ENCODE measurements at regions not wholly inside any gene's neighbourhood (a gene's known extent, or its start where the extent isn't known, plus 50 kb on each side); places are given as distances from the start of the nearest gene placed in this dataset.

- H4K20me1 ChIP-seq (replicated peaks; ENCODE audit: control insufficient read depth, insufficient read depth, low read length), result no peaks in the 10 kb centered on the region
- no peaks in the 10 kb centered on the region for H3K27me3 ChIP-seq (ENCODE audit: control insufficient read depth in 2 of 2, insufficient read depth in 2 of 2, low read length in 2 of 2)
- WGBS (ENCODE audit: insufficient coverage, low coverage, missing lambda C conversion rate), result 0% methylated on average over 9 of the region's 9 CpGs
- no peaks in the 10 kb centered on the region for H3K9me1 ChIP-seq (ENCODE audit: control insufficient read depth, insufficient read depth, low read length)
- no peaks in the 10 kb centered on the region for H3K9me3 ChIP-seq (replicated peaks; ENCODE audit: control insufficient read depth, insufficient read depth, low read depth, low read length)
- no peak overlapping the region for H3K27ac ChIP-seq (ENCODE audit: extremely low read depth, low read depth, low read length)
- H3K4me1 ChIP-seq (replicated peaks in 1 of 2; ENCODE audit: control insufficient read depth in 2 of 2, insufficient read depth in 2 of 2, low read length in 2 of 2), result no peaks in the 10 kb centered on the region
- no peak overlapping the region for H3K4me3 ChIP-seq
- BruUV-seq (replicated peaks), result no TSS peak
- ChIA-PET CTCF (ENCODE audit: low intra/inter-chr PET ratio) (no interaction called here), POLR2A (no interaction called here)
- no peaks in the 10 kb centered on the region for H3K79me2 ChIP-seq (ENCODE audit: control insufficient read depth, insufficient read depth, low read length)
- DNase-seq (ENCODE audit: extremely low read depth in 1 of 4, low spot score in 3 of 4) (no peak), ATAC-seq (no peak), FAIRE-seq (no peak)
- TF ChIP-seq PTRF (tag; IDR thresholded peaks at IDR 0.05) (no peak), ZNF408 (CRISPR knock-in tag; IDR thresholded peaks at IDR 0.05; ENCODE audit: low read depth) (no peak), EGR1 (conservative IDR thresholded peaks at IDR 0.05) (no peak)
- no peaks in the 10 kb centered on the region for H3K36me3 ChIP-seq (ENCODE audit: control insufficient read depth, insufficient read depth, low read length)
- H3K9ac ChIP-seq (ENCODE audit: insufficient read depth in 1 of 2, low read depth in 2 of 2, low read length in 2 of 2), result no peak overlapping the region
- intact Hi-C loops (cut with micrococcal nuclease), result no loop called here
- H2AFZ ChIP-seq (ENCODE audit: low read depth, low read length), result no peak overlapping the region
- in situ Hi-C loops (cut with MboI), result no loop called here
- no peak overlapping the region for H3K4me2 ChIP-seq (ENCODE audit: insufficient read depth, low read length)
These were observed 129.5 kb upstream of the OPCML start for GRCh38 chr11:133661846-133662245.

- ChIA-PET POLR2A (no interaction called here), CTCF (ENCODE audit: low intra/inter-chr PET ratio) (no interaction called here)
- no peak for TF ChIP-seq KAT8 (IDR thresholded peaks at IDR 0.05; ENCODE audit: low read depth)
- no peak for TF ChIP-seq ZNF586 (CRISPR knock-in tag; conservative IDR thresholded peaks at IDR 0.05)
- no peak for TF ChIP-seq ZNF740 (CRISPR knock-in tag; IDR thresholded peaks at IDR 0.05)
- TF ChIP-seq ZNF740 (tag; IDR thresholded peaks at IDR 0.05), result no peak
- no peak for TF ChIP-seq MYNN (IDR thresholded peaks at IDR 0.05)
- no peak for TF ChIP-seq MYNN (CRISPR knock-in tag; IDR thresholded peaks at IDR 0.05)
- TF ChIP-seq FOXP1 (CRISPR knock-in tag; IDR thresholded peaks at IDR 0.05), result no peak
- TF ChIP-seq THRAP3 (IDR thresholded peaks at IDR 0.05; ENCODE audit: borderline replicate concordance), result no peak
- no peak for TF ChIP-seq TCF3 (CRISPR knock-in tag; IDR thresholded peaks at IDR 0.05)
- no peak for TF ChIP-seq PREB (CRISPR knock-in tag; IDR thresholded peaks at IDR 0.05)
- no peak for TF ChIP-seq NR1H2 (CRISPR knock-in tag; IDR thresholded peaks at IDR 0.05)
- TF ChIP-seq EHMT2 (IDR thresholded peaks at IDR 0.05), result no peak
- TF ChIP-seq E2F6 (IDR thresholded peaks at IDR 0.05; ENCODE audit: borderline replicate concordance in 1 of 2, extremely low read depth in 1 of 2, insufficient read depth in 1 of 2, insufficient read length in 1 of 2, low read depth in 1 of 2, low read length in 1 of 2, poor library complexity in 1 of 2, severe bottlenecking in 1 of 2), result no peak
- no peak for TF ChIP-seq ZNF644 (tag; IDR thresholded peaks at IDR 0.05; ENCODE audit: low read depth)
- Histone ChIP-seq H4K20me1 (replicated peaks; ENCODE audit: control insufficient read depth, insufficient read depth, low read length) (no peaks in the 10 kb centered on the region), H3K79me2 (ENCODE audit: control insufficient read depth, insufficient read depth, low read length) (no peaks in the 10 kb centered on the region), H3K27me3 (ENCODE audit: control insufficient read depth in 2 of 2, insufficient read depth in 2 of 2, low read length in 2 of 2) (no peaks in the 10 kb centered on the region), H3K4me3 (no peak overlapping the region), H3K4me2 (ENCODE audit: insufficient read depth, low read length) (no peak overlapping the region), H3K9me3 (replicated peaks; ENCODE audit: control insufficient read depth, insufficient read depth, low read depth, low read length) (no peaks in the 10 kb centered on the region), H3K27ac (ENCODE audit: extremely low read depth, low read depth, low read length) (no peak overlapping the region), H3K9ac (ENCODE audit: insufficient read depth in 1 of 2, low read depth in 2 of 2, low read length in 2 of 2) (no peak overlapping the region), H3K36me3 (ENCODE audit: control insufficient read depth, insufficient read depth, low read length) (no peaks in the 10 kb centered on the region), H3K9me1 (ENCODE audit: control insufficient read depth, insufficient read depth, low read length) (no peaks in the 10 kb centered on the region), H2AFZ (ENCODE audit: low read depth, low read length) (no peak overlapping the region), H3K4me1 (replicated peaks in 1 of 2; ENCODE audit: control insufficient read depth in 2 of 2, insufficient read depth in 2 of 2, low read length in 2 of 2) (no peaks in the 10 kb centered on the region)
- DNase-seq (ENCODE audit: extremely low read depth in 1 of 4, low spot score in 3 of 4) (no peak), ATAC-seq (no peak), FAIRE-seq (no peak)
- in situ Hi-C loops (cut with MboI) (no loop called here), intact Hi-C loops (cut with micrococcal nuclease) (no loop called here)
- WGBS (ENCODE audit: insufficient coverage, low coverage, missing lambda C conversion rate), result 0% methylated on average over 5 of the region's 5 CpGs
- BruUV-seq (replicated peaks), result no TSS peak
These were observed 127.9 kb upstream of the OPCML start for GRCh38 chr11:133660202-133660568.
